ENCODE measurements at regions not wholly inside any gene's neighbourhood (a gene's known extent, or its start where the extent isn't known, plus 50 kb on each side); places are given as distances from the start of the nearest gene placed in this dataset.

- CTCF ChIA-PET = interaction anchor here (1.0 kb wide), 1 partner anchor 12 kb away, joined by 5 read pairs; no protein-coding TSS in a partner anchor
- POLR2A ChIA-PET = no interaction called here
- no peak for DNase-seq (ENCODE audit: extremely low spot score)
- TF ChIP-seq BHLHE40 (IDR thresholded peaks at IDR 0.05; ENCODE audit: borderline replicate concordance) (no peak), L3MBTL2 (conservative IDR thresholded peaks at IDR 0.05) (no peak), LEF1 (IDR thresholded peaks at IDR 0.05; ENCODE audit: borderline replicate concordance) (no peak), PKNOX1 (IDR thresholded peaks at IDR 0.05) (no peak), HDGF (IDR thresholded peaks at IDR 0.05; ENCODE audit: borderline replicate concordance) (no peak), SUZ12 (IDR thresholded peaks at IDR 0.05) (no peak), TARDBP (IDR thresholded peaks at IDR 0.05) (no peak), ELF4 (IDR thresholded peaks at IDR 0.05) (no peak), FOXA1 (IDR thresholded peaks at IDR 0.05) (no peak), ARNT (IDR thresholded peaks at IDR 0.05) (no peak), NFRKB (IDR thresholded peaks at IDR 0.05) (no peak), ZNF384 (IDR thresholded peaks at IDR 0.05) (no peak), CTBP1 (IDR thresholded peaks at IDR 0.05; ENCODE audit: borderline replicate concordance) (no peak), FOXM1 (IDR thresholded peaks at IDR 0.05; ENCODE audit: borderline replicate concordance) (no peak), SP1 (IDR thresholded peaks at IDR 0.05) (no peak)
Measured at GRCh38 chr11:10378362-10378761, 73.5 kb downstream of the ADM start.

GRCh38 chr11:10379022-10379421 is 74.1 kb downstream of the ADM start:
- DNase-seq (ENCODE audit: extremely low spot score) = no peak
- ChIA-PET POLR2A (no interaction called here), CTCF (interaction anchor here (1.0 kb wide), 1 partner anchor 13 kb away, joined by 5 read pairs; no protein-coding TSS in a partner anchor)
- no peak for TF ChIP-seq ARNT (IDR thresholded peaks at IDR 0.05)
- no peak for TF ChIP-seq ELF4 (IDR thresholded peaks at IDR 0.05)
- no peak for TF ChIP-seq FOXA1 (IDR thresholded peaks at IDR 0.05)
- no peak for TF ChIP-seq LEF1 (IDR thresholded peaks at IDR 0.05; ENCODE audit: borderline replicate concordance)
- TF ChIP-seq PKNOX1 (IDR thresholded peaks at IDR 0.05) = no peak
- TF ChIP-seq SP1 (IDR thresholded peaks at IDR 0.05) = no peak
- TF ChIP-seq TARDBP (IDR thresholded peaks at IDR 0.05) = no peak
- no peak for TF ChIP-seq NFRKB (IDR thresholded peaks at IDR 0.05)
- TF ChIP-seq FOXK2 (IDR thresholded peaks at IDR 0.05) = no peak
- no peak for TF ChIP-seq BHLHE40 (IDR thresholded peaks at IDR 0.05; ENCODE audit: borderline replicate concordance)
- no peak for TF ChIP-seq SUZ12 (IDR thresholded peaks at IDR 0.05)

GRCh38 chr11:10379426-10379825 is 74.6 kb downstream of the ADM start:
- DNase-seq (ENCODE audit: extremely low spot score) = no peak
- ChIA-PET CTCF (interaction anchor here (1.0 kb wide), 1 partner anchor 13 kb away, joined by 5 read pairs; no protein-coding TSS in a partner anchor), POLR2A (no interaction called here)
- no peak for TF ChIP-seq FOXM1 (IDR thresholded peaks at IDR 0.05; ENCODE audit: borderline replicate concordance)
- TF ChIP-seq ELF4 (IDR thresholded peaks at IDR 0.05) = no peak
- no peak for TF ChIP-seq NFRKB (IDR thresholded peaks at IDR 0.05)
- no peak for TF ChIP-seq SUZ12 (IDR thresholded peaks at IDR 0.05)
- TF ChIP-seq ARNT (IDR thresholded peaks at IDR 0.05) = no peak
- TF ChIP-seq SP1 (IDR thresholded peaks at IDR 0.05) = no peak
- no peak for TF ChIP-seq BHLHE40 (IDR thresholded peaks at IDR 0.05; ENCODE audit: borderline replicate concordance)
- TF ChIP-seq HDGF (IDR thresholded peaks at IDR 0.05; ENCODE audit: borderline replicate concordance) = no peak

GRCh38 chr11:10379871-10380568 is 75.0 kb upstream of the AMPD3 start:
- ChIA-PET CTCF (no interaction called here), POLR2A (no interaction called here)
- DNase-seq (ENCODE audit: extremely low spot score) = no peak
- TF ChIP-seq LEF1 (IDR thresholded peaks at IDR 0.05; ENCODE audit: borderline replicate concordance) (no peak), FOXM1 (IDR thresholded peaks at IDR 0.05; ENCODE audit: borderline replicate concordance) (no peak), NFRKB (IDR thresholded peaks at IDR 0.05) (no peak), FOXK2 (IDR thresholded peaks at IDR 0.05) (no peak), L3MBTL2 (conservative IDR thresholded peaks at IDR 0.05) (no peak), BHLHE40 (IDR thresholded peaks at IDR 0.05; ENCODE audit: borderline replicate concordance) (no peak), CTBP1 (IDR thresholded peaks at IDR 0.05; ENCODE audit: borderline replicate concordance) (no peak), PKNOX1 (IDR thresholded peaks at IDR 0.05) (no peak), HDGF (IDR thresholded peaks at IDR 0.05; ENCODE audit: borderline replicate concordance) (no peak), FOXA1 (IDR thresholded peaks at IDR 0.05) (no peak), ELF4 (IDR thresholded peaks at IDR 0.05) (no peak), TARDBP (IDR thresholded peaks at IDR 0.05) (no peak), SUZ12 (IDR thresholded peaks at IDR 0.05) (no peak), ARNT (IDR thresholded peaks at IDR 0.05) (no peak), SP1 (IDR thresholded peaks at IDR 0.05) (no peak)

- DNase-seq (ENCODE audit: extremely low spot score) = no peak
- CTCF ChIA-PET = interaction anchor here (1.0 kb wide), 1 partner anchor 14 kb away, joined by 3 read pairs; no protein-coding TSS in a partner anchor
- no peak for TF ChIP-seq FOXK2 (IDR thresholded peaks at IDR 0.05)
- no peak for TF ChIP-seq BHLHE40 (IDR thresholded peaks at IDR 0.05; ENCODE audit: borderline replicate concordance)
- no peak for TF ChIP-seq SUZ12 (IDR thresholded peaks at IDR 0.05)
- TF ChIP-seq LEF1 (IDR thresholded peaks at IDR 0.05; ENCODE audit: borderline replicate concordance) = no peak
- POLR2A ChIA-PET = no interaction called here
Measured at GRCh38 chr11:10380921-10381320, 74.1 kb upstream of the AMPD3 start.

- TF ChIP-seq LEF1 (IDR thresholded peaks at IDR 0.05; ENCODE audit: borderline replicate concordance) (no peak), FOXM1 (IDR thresholded peaks at IDR 0.05; ENCODE audit: borderline replicate concordance) (no peak), ZNF384 (IDR thresholded peaks at IDR 0.05) (no peak), HDGF (IDR thresholded peaks at IDR 0.05; ENCODE audit: borderline replicate concordance) (no peak), SUZ12 (IDR thresholded peaks at IDR 0.05) (no peak), FOXK2 (IDR thresholded peaks at IDR 0.05) (no peak), ARNT (IDR thresholded peaks at IDR 0.05) (no peak), ELF4 (IDR thresholded peaks at IDR 0.05) (no peak), PKNOX1 (IDR thresholded peaks at IDR 0.05) (no peak), CTBP1 (IDR thresholded peaks at IDR 0.05; ENCODE audit: borderline replicate concordance) (no peak), FOXA1 (IDR thresholded peaks at IDR 0.05) (no peak), NFRKB (IDR thresholded peaks at IDR 0.05) (no peak), L3MBTL2 (conservative IDR thresholded peaks at IDR 0.05) (no peak), SP1 (IDR thresholded peaks at IDR 0.05) (no peak), BHLHE40 (IDR thresholded peaks at IDR 0.05; ENCODE audit: borderline replicate concordance) (no peak), TARDBP (IDR thresholded peaks at IDR 0.05) (no peak)
- ChIA-PET CTCF (interaction anchor here (1.0 to 1.2 kb wide), 2 partner anchors 15 kb away, joined by 3 to 6 read pairs; no protein-coding TSS in a partner anchor), POLR2A (no interaction called here)
- no peak for DNase-seq (ENCODE audit: extremely low spot score)
Measured at GRCh38 chr11:10381736-10382135, 73.3 kb upstream of the AMPD3 start.

Measured in HEK293T (cell line).